SJCRH30 (cell line): ENCODE measurements at regions not wholly inside any gene's neighbourhood (a gene's known extent, or its start where the extent isn't known, plus 50 kb on each side); places are given as distances from the start of the nearest gene placed in this dataset.
A peak's percentile ranks its signal among the peaks of the same experiment; 100 is the strongest.

Experiments
- DNase-seq, 2 experiments: peaks; one replicate each; pipeline ENCODE4 v3.0.0-alpha.2; 2015 to 2020
- H3K27ac ChIP-seq: fragments of 250-450 bp; sonication (Bioruptor Pico); 2 replicates; pipeline ENCODE4 v1.5.1; 2020; ENCODE audit warnings: mild to moderate bottlenecking, moderate library complexity
- H3K27me3 ChIP-seq: fragments of 250-450 bp; sonication (Bioruptor Pico); 2 replicates; pipeline ENCODE4 v1.5.1; 2020; ENCODE audit warnings: mild to moderate bottlenecking, moderate library complexity
- H3K36me3 ChIP-seq: fragments of 250-450 bp; sonication (Bioruptor Pico); 2 replicates; pipeline ENCODE4 v1.5.1; 2020; ENCODE audit warnings: mild to moderate bottlenecking, moderate library complexity
- H3K4me1 ChIP-seq: fragments of 250-450 bp; sonication (Bioruptor Pico); 2 replicates; pipeline ENCODE4 v1.5.1; 2020; ENCODE audit warnings: mild to moderate bottlenecking, moderate library complexity
- H3K4me3 ChIP-seq: fragments of 250-450 bp; sonication (Bioruptor Pico); 2 replicates; pipeline ENCODE4 v1.5.1; 2020; ENCODE audit warnings: mild to moderate bottlenecking, moderate library complexity
- H3K9me3 ChIP-seq: fragments of 250-450 bp; sonication (Bioruptor Pico); replicated peaks from 2 replicates; pipeline ENCODE4 v1.5.1; 2020; ENCODE audit warnings: mild to moderate bottlenecking, moderate library complexity

DNA sequence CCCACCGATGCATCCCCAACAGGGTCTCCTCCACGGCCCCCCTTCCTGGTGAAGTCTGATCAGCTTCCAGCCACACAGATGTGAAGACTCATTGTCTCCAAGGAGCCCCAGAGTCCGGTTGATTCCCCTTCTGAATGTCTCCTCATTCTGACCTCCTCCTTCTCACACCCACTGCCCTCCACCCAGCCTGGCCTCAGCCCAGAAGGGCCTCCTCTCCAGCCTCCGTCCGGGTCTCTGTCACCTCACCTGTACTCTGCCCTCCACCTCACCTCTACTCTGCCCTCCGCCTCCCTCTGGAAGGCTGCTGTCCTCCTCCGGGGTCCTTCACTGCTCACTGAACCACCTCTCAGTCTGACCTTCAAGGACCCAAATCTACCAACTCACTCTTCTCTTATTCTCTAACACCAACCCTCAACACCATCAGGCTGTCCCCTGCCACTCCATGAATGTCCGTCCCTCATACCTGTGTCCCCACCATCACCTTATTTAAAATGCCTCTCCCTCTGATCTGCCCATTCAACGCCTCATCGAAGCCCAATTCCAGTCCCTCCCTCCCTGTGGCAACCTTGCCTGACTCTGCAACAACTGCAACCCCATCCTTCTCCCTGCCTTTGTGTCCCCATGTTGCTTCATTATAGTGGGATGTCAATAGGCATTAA lies 201.2 kb downstream of the TOMM20 start:
- H3K4me3 ChIP-seq, result no peak overlapping the region
- no peaks in the 10 kb centered on the region for H3K9me3 ChIP-seq
- peaks cover 3% of the 10 kb centered on the region; the same call in 1 of the 2 replicates for H3K4me1 ChIP-seq
- H3K27me3 ChIP-seq, result no peaks in the 10 kb centered on the region
- DNase-seq, result no peak
- H3K27ac ChIP-seq, result no peak overlapping the region
- H3K36me3 ChIP-seq, result no peaks in the 10 kb centered on the region

DNA sequence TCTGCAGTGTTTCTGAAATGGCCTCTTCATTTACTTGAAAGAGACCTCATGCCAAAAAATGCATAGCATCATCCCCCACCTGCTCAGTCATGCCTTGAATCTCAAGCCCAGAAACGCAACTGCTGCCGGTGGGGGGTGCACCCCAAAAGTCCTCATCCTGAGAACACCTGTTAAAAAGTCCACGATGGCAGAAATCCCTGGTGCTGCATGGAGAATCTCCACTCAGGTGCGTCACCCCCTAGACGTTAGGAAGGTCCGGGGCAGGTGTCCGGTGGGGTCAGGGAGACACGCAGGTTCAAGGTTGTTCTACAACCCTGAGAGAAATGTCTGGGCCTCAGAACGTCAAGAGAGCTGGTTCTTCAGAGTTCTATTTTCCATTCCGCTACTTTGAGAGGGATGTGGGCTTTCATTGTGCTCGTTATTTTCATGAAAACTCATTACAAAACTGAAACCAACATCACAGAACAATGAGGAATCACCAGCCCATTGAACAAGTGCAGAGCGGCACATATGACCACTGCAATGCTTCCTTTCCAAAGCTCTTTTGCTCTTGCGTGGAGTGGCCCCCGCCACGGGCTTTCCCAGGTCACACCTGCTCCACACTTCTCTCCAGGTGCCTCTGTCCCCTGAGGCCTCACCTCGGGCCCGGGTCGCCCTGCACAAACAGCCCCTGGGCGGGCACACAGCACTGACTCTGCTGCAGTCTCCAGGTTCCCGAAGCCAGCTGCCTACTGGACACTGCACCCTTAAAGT lies 201.9 kb downstream of the TOMM20 start:
- no peaks in the 10 kb centered on the region for H3K9me3 ChIP-seq
- H3K27ac ChIP-seq, result no peak overlapping the region
- peak in 1 of 2 experiments; percentile 13 for DNase-seq
- no peaks in the 10 kb centered on the region for H3K36me3 ChIP-seq
- H3K4me1 ChIP-seq, result peaks cover 3% of the 10 kb centered on the region; the same call in 1 of the 2 replicates
- H3K27me3 ChIP-seq, result no peaks in the 10 kb centered on the region
- no peak overlapping the region for H3K4me3 ChIP-seq

DNA sequence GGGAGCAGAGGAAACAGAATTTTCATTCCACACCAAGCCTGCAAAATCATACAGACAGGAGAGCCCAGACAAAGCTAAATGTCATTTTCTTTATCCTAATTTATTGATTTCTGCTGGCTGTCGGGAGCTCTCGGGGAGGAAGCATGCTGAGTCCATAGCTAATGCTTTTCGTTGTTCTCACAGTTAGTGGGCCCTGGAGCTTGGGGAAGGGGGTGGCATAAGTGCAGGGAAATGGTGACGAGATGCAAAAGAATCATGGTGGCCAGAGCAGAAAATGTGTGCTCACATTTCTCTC lies 202.4 kb downstream of the TOMM20 start:
- H3K27ac ChIP-seq, result no peak overlapping the region
- H3K4me3 ChIP-seq, result no peak overlapping the region
- no peaks in the 10 kb centered on the region for H3K36me3 ChIP-seq
- H3K27me3 ChIP-seq, result no peaks in the 10 kb centered on the region
- no peaks in the 10 kb centered on the region for H3K9me3 ChIP-seq
- no peak for DNase-seq
- peaks cover 3% of the 10 kb centered on the region; the same call in 1 of the 2 replicates for H3K4me1 ChIP-seq

DNA sequence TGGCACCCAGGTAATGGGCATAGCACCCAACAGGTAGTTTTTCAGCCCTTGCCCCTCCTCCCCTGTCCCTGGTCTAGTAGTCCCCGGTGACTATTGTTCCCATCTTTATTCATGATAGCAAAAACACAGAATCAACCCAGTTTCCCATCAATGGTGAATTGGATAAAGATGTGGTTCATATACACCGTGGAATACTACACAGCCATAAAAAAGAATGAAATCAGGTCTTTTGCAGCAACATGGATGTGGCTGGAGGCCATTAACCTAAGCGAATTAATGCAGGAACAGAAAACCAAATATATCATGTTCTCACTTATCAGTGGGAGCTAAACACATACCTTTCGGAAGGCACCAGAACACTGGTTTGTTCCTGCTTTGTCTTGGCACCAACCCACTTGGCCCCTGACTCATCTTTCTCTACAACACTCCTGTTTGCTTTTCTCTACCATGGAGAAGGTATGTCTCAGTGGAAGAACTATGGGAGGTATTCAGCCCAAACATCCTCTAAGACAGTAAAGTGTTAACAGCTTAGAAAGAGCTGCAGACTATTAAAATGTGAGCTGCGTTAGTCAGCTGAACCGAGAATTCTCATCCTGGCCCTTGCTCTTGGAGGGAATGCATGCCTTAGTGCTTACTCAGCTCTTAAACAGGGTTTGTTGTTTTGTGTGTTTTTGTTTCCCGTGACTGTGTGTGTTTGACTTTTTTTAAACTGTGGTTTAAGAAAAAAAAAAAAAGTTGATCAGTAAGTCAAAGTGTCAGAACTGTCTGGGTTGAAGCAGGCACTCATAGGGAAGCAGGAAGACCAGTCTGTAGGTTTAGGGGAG lies 203.0 kb downstream of the TOMM20 start:
- H3K27ac ChIP-seq, result no peak overlapping the region
- peaks cover 3% of the 10 kb centered on the region; the same call in 1 of the 2 replicates for H3K4me1 ChIP-seq
- DNase-seq, result peak in 1 of 2 experiments; percentile 19
- no peaks in the 10 kb centered on the region for H3K36me3 ChIP-seq
- no peaks in the 10 kb centered on the region for H3K27me3 ChIP-seq
- no peak overlapping the region for H3K4me3 ChIP-seq
- no peaks in the 10 kb centered on the region for H3K9me3 ChIP-seq

DNA sequence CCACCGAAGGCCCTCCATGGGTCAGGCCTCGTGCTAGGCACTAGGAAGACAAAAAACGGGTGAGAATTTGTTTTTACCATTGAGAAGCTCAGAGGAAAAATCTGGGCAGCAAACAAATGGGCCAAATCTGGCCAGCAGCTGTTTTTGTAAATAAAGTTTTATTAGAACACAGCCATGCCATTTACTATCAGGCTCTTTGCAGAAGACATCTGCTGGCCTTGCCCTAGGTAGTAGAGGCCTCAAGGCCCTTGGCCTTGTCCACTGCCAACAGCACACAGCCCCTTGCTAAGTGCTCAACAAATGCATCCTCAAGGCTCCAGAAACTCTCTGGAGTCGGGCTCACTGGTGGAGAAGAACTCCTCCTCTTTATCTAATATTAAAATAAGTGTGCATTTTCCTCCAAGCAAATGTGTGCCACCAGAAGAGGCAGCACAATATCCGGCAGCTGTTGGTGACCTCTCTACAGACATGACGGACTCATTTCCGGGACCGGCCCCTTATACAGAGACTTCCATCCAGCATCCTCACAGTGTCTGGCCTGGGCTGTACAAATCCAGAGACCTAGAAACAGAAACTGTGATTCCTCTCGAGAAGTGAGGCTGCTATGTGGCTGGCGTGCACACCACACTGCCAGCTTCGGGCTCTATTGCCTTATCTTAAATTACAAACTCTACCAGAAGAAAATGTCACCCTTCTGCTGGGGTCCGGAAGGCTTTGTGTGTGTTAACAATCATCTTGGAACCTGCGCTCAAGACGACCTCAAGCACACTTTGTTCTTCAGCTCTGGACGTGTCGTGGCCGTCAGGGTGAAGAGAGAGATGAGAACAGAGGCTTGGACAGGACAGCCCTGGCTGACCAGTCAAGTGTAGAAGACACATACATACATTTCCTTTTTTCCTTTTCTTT lies 203.9 kb downstream of the TOMM20 start:
- H3K36me3 ChIP-seq, result no peaks in the 10 kb centered on the region
- H3K27ac ChIP-seq, result no peak overlapping the region
- DNase-seq, result peak in 1 of 2 experiments; percentile 15

DNA sequence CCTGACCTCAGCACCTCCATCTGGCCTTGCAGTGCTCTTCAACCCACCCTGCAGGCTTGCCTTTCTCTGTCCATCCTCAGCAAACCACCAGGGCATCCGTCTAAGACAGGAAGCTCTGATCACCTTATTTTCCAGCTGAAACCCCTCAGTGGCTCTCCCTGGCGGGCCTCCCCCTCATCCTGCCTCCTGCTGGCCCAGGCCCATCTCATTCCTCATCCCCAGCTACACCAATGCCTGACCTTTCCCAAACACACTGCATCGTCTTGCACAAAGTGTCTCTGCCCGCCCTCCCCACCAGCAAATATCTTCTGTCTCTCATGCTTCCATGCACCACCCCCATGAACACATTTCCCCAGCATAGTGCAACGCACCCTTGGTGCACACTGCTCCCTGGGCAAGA lies 205.0 kb downstream of the TOMM20 start:
- no peaks in the 10 kb centered on the region for H3K36me3 ChIP-seq
- no peak overlapping the region for H3K27ac ChIP-seq
- DNase-seq, result no peak
- peaks cover 3% of the 10 kb centered on the region; the same call in 1 of the 2 replicates for H3K4me1 ChIP-seq
- H3K4me3 ChIP-seq, result no peak overlapping the region
- H3K27me3 ChIP-seq, result no peaks in the 10 kb centered on the region
- H3K9me3 ChIP-seq, result no peaks in the 10 kb centered on the region

More for the DNA sequence above, 203.9 kb downstream of the TOMM20 start:
- peaks cover 3% of the 10 kb centered on the region; the same call in 1 of the 2 replicates for H3K4me1 ChIP-seq
- H3K9me3 ChIP-seq, result no peaks in the 10 kb centered on the region
- H3K4me3 ChIP-seq, result no peak overlapping the region
- H3K27me3 ChIP-seq, result no peaks in the 10 kb centered on the region

DNA sequence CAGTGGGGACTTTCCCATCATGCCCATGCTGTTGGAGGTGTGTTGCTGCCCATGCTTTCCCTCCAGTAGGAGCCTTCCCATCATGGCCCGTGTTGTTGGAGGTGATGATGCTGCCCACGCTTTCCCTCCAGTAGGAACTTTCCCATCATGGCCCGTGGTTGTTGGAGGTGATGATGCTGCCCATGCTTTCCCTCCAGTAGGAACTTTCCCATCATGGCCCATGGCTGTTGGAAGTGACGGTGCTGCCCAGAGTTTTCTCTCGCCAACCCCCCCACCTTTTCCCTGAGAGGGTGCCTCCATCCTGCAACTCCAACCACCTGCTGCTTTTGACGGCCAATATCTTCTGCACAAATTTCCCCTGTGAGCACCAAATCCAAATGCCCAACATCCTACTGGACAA lies 205.7 kb downstream of the TOMM20 start:
- no peak for DNase-seq
- Histone ChIP-seq H3K27me3 (no peaks in the 10 kb centered on the region), H3K27ac (no peak overlapping the region), H3K9me3 (no peaks in the 10 kb centered on the region), H3K4me3 (no peak overlapping the region), H3K4me1 (peaks cover 3% of the 10 kb centered on the region; the same call in 1 of the 2 replicates), H3K36me3 (no peaks in the 10 kb centered on the region)

DNA sequence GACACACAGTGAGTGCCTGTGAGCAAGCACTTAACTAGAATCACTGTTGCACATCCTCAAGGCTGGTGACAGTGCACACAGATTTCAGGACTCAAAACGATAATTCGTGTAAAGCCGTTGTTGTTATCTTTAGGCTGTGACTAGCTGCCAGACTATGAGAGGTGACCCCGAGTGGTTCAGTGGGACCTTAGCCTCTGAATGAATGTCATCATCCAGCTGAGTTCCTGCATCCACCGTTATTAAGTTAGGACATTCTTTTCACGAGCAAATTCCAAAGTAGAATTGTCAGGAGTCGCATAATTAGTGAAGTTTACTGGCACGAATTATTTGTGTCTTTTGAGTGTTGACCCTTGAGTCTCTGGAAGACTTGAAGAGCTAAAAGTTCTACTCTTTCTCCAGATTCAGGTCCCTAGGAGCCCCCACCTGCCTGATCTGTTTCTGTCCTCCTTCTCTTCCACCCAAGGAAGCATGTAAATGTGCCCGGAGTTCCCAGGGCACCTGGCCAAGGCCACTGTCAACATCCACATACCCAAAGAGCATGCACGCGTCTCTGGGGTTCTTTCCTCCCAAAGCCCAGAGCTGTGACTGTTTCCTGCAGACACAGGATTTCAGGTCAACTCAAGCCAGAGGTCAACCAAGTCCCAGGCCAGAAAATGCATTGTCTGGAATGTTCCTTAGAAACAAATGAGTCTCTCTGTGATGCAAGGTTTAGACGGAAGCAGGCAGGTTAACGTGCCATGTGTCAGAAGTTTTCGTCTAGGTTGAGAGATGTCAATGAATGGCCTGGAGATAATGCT lies 207.2 kb downstream of the TOMM20 start:
- H3K27me3 ChIP-seq, result no peaks in the 10 kb centered on the region
- no peaks in the 10 kb centered on the region for H3K9me3 ChIP-seq
- no peak overlapping the region for H3K27ac ChIP-seq
- no peaks in the 10 kb centered on the region for H3K36me3 ChIP-seq
- no peak for DNase-seq
- no peak overlapping the region for H3K4me3 ChIP-seq
- H3K4me1 ChIP-seq, result peaks cover 3% of the 10 kb centered on the region; the same call in 1 of the 2 replicates

DNA sequence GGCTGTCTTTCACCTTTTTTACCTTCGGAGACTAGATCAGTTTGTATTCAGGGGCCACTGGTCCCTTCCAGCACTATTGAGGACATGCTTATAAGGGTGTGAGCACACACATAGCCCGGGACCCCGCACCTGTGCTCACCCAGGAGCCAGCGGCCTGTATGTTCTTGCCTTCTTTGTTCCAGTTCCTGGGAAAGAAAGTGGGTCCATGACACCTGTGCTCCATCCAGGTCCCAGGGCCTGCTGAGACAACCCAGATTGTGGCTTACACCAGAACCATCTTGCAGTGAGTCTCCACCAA lies 207.8 kb downstream of the TOMM20 start:
- DNase-seq, result no peak
- Histone ChIP-seq H3K4me1 (no peaks in the 10 kb centered on the region; the same call in 1 of the 2 replicates), H3K27me3 (no peaks in the 10 kb centered on the region), H3K9me3 (no peaks in the 10 kb centered on the region), H3K4me3 (no peak overlapping the region), H3K27ac (no peak overlapping the region), H3K36me3 (no peaks in the 10 kb centered on the region)

DNA sequence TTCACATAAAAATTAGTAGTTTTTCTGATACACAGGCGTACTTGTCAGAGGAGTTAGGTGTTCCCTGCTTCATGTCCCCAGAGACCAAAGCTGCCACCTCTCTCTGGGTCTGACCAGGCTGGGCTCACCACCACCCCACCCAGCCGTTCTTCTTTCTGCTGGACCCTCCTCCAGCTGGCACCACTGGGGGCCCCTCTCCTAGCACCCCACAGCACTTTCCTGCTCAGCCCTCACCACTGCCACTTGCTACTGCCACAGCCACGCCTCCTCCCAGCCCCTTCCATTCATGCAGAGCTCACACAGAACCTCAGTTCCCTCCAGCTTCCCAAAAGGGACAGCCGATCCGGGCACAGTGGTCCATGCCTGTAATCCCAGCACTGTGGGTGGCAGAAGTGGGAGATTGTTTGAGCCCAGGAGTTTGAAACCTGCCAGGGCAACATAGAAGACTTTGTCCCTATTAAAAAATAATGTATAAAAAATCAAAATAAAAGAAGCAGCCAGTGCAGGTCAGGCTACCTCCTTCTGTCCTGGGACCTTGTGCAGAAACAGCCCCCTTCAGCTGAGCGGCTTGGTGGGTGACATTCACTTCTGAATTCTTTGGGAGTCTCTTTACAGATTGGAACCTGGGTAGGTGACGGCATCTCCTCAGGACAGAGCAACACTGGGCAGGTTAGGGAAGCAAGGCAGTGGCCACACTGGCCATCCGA lies 208.3 kb downstream of the TOMM20 start:
- Histone ChIP-seq H3K27ac (no peak overlapping the region), H3K36me3 (no peaks in the 10 kb centered on the region), H3K4me3 (no peak overlapping the region), H3K9me3 (no peaks in the 10 kb centered on the region), H3K27me3 (no peaks in the 10 kb centered on the region), H3K4me1 (no peaks in the 10 kb centered on the region)
- DNase-seq, result no peak

DNA sequence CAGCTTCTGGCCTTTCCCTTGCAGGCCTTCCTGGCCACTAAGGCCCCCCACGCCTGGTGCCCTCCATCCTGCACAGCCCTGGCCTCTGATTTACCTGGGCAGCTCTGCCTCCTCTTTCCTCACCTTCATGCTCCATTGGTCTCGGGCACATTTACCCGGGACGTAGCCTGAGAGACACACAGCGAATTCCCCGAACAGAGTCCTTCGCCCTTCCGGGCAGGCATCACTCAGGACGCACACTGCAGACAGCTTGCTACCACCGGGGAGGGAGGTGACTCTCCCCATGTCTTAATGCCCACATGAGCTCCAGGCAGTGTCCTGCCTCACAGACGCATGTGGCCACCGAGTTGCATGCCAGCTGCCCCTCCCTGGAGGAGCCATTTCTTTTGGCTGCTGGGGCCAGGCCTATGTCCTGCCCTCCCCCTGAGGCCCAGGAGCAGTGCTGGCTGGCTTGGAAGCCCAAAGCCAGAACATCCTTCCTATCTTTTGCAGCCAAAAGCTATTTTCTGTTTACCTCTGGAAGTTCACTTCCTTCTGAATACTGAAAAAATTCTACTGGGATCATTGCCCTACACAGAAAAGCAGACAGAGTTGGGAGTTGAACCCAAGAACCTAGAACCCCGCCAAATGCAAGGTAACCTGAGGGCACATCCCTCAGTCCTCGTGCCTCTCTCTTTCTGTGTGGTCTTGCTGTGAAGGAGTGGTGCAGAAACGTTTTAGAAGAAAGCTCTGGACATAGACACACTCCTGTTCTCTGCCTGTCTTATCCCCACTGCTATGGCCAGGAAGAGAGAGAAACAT lies 209.5 kb downstream of the TOMM20 start:
- Histone ChIP-seq H3K27me3 (no peaks in the 10 kb centered on the region), H3K4me3 (no peak overlapping the region), H3K9me3 (no peaks in the 10 kb centered on the region), H3K27ac (no peak overlapping the region), H3K4me1 (no peaks in the 10 kb centered on the region), H3K36me3 (no peaks in the 10 kb centered on the region)
- no peak for DNase-seq

DNA sequence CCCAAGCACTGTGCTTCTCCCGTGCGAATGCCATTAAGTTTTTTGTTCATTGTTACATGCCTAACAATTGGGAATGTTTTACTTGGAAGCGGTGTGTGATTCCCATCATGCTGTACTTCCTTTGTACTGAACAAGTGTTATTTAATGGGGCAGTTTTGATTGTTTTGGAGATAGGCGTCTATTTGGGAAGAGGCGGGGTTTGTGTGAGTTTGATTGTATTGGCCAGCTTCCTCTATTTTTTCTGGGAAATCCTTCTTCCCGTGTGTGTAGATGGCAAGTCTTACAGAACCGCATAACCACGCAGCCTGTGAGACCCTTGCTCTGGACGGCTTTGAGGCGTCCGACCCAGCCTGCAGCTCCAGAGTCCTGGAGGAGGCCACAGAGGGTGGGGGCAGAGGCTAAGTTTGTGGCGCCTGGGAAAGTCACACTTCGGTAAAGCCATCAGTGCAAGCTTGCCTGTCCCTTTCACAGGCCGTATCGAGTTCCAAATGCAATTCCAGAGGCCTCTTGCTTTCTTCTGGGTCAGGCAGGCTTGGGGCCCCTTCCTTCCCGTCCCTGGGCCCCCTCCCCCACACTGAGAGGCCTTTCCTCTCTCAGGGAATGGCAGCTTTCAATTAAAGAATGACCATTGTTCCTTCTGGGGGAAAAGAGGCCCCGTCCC lies 210.3 kb downstream of the TOMM20 start:
- Histone ChIP-seq H3K36me3 (no peaks in the 10 kb centered on the region), H3K27ac (no peak overlapping the region), H3K4me1 (no peaks in the 10 kb centered on the region), H3K27me3 (no peaks in the 10 kb centered on the region), H3K9me3 (no peaks in the 10 kb centered on the region), H3K4me3 (no peak overlapping the region)
- DNase-seq, result no peak
